ENCODE measurements at regions not wholly inside any gene's neighbourhood (a gene's known extent, or its start where the extent isn't known, plus 50 kb on each side); places are given as distances from the start of the nearest gene placed in this dataset.

DNA sequence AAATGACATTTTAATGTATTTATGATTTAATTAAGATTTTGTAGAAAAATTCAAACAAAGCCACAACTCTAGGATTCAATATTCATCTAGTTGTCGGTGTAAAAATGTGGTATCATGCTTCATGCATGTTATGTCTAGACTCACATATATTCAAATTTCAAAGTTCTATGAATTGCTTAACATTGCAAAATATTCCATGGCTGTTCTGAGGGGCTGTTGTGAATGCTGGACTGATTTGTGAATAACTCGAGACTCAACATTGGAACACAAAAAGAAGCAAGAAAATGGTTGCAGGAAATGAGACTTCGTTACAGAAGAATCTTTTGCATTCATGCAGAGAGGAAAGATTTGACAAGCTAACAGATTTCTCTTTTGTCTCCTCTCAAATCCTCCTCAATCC, 705.9 kb downstream of the DHX35 start:
- FAIRE-seq: no peak
- intact Hi-C loops (cut with DNase I): no loop called here

DNA sequence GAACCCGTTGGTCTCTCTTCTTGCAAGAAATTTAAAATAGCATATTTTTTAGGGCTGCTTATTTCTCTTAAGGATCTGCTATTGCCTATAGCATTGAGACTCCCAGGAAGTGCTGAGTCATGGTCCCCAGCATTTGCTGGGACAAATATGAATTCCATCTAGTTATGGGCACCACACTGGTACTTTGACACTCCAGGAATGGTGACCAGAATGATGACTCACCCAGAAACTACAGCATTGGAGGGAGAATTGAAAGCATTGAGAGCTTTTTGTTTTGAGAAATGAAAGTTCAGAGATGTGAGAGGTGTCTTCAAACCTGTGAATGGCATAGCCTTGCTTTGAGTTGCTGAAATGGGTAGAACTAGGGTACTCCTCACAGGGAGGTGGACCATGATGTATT, 699.7 kb downstream of the DHX35 start:
- TF ChIP-seq, protein P1, sequence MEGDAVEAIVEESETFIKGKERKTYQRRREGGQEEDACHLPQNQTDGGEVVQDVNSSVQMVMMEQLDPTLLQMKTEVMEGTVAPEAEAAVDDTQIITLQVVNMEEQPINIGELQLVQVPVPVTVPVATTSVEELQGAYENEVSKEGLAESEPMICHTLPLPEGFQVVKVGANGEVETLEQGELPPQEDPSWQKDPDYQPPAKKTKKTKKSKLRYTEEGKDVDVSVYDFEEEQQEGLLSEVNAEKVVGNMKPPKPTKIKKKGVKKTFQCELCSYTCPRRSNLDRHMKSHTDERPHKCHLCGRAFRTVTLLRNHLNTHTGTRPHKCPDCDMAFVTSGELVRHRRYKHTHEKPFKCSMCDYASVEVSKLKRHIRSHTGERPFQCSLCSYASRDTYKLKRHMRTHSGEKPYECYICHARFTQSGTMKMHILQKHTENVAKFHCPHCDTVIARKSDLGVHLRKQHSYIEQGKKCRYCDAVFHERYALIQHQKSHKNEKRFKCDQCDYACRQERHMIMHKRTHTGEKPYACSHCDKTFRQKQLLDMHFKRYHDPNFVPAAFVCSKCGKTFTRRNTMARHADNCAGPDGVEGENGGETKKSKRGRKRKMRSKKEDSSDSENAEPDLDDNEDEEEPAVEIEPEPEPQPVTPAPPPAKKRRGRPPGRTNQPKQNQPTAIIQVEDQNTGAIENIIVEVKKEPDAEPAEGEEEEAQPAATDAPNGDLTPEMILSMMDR (IDR thresholded peaks at IDR 0.05; ENCODE audit: borderline replicate concordance, extremely low read depth, insufficient read depth): no peak
- no peak for FAIRE-seq
- H3K9ac ChIP-seq (ENCODE audit: low read length in 3 of 3): no peak overlapping the region

More for the DNA sequence above, 705.9 kb downstream of the DHX35 start:
- H3K27ac ChIP-seq (ENCODE audit: low read depth in 2 of 2, low read length in 2 of 2): no peak overlapping the region
- H3K4me1 ChIP-seq (ENCODE audit: control insufficient read depth in 2 of 3, insufficient read depth in 2 of 3, low read depth in 1 of 3, low read length in 3 of 3): no peaks in the 10 kb centered on the region
- H3K27me3 ChIP-seq (ENCODE audit: control insufficient read depth, insufficient read depth, low read length): no peaks in the 10 kb centered on the region
- H3K9ac ChIP-seq (ENCODE audit: low read length in 3 of 3): no peak overlapping the region
- H3K36me3 ChIP-seq (ENCODE audit: control insufficient read depth in 2 of 3, insufficient read depth in 3 of 3, low read length in 3 of 3): no peaks in the 10 kb centered on the region
- no peaks in the 10 kb centered on the region for H3K9me3 ChIP-seq (ENCODE audit: control insufficient read depth in 2 of 3, insufficient read depth in 1 of 3, low read length in 3 of 3)
- H3K4me3 ChIP-seq (ENCODE audit: low read length in 3 of 3): no peak overlapping the region
- DNase-seq: no peak
- TF ChIP-seq, protein P1 (IDR thresholded peaks at IDR 0.05; ENCODE audit: borderline replicate concordance, extremely low read depth, insufficient read depth): no peak

DNA sequence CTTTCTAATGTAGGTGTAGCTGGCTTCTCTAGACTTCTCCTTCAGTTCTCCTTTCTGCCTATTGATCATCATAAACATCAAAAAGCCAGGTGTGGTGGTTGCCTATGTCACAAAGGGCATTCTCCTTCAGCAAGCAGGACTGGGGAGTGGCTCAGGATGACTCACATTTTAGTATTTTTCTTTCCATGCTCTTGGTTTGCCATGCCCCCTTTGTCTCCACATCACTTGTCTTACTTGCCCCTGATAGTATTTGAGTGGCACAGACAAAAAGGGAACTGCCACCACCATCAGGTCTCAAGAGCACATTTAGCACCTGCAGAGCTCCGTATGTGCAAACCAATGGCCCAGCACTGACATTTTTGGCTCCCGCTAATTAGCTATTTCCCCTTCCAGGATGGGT, 698.8 kb downstream of the DHX35 start:
- Histone ChIP-seq H3K4me3 (ENCODE audit: low read length in 3 of 3) (no peak overlapping the region), H3K4me1 (ENCODE audit: control insufficient read depth in 2 of 3, insufficient read depth in 2 of 3, low read depth in 1 of 3, low read length in 3 of 3) (no peaks in the 10 kb centered on the region), H3K9ac (ENCODE audit: low read length in 3 of 3) (no peak overlapping the region), H3K9me3 (ENCODE audit: control insufficient read depth in 2 of 3, insufficient read depth in 1 of 3, low read length in 3 of 3) (no peaks in the 10 kb centered on the region), H3K27ac (ENCODE audit: low read depth in 2 of 2, low read length in 2 of 2) (no peak overlapping the region), H3K36me3 (ENCODE audit: control insufficient read depth in 2 of 3, insufficient read depth in 3 of 3, low read length in 3 of 3) (no peaks in the 10 kb centered on the region), H3K27me3 (ENCODE audit: control insufficient read depth, insufficient read depth, low read length) (no peaks in the 10 kb centered on the region)
- no peak for DNase-seq
- intact Hi-C loops (cut with DNase I): no loop called here
- TF ChIP-seq, protein P1 (IDR thresholded peaks at IDR 0.05; ENCODE audit: borderline replicate concordance, extremely low read depth, insufficient read depth): no peak
- no peak for FAIRE-seq

More for the DNA sequence above, 699.7 kb downstream of the DHX35 start:
- H3K27me3 ChIP-seq (ENCODE audit: control insufficient read depth, insufficient read depth, low read length): no peaks in the 10 kb centered on the region
- no peak overlapping the region for H3K4me3 ChIP-seq (ENCODE audit: low read length in 3 of 3)
- H3K27ac ChIP-seq (ENCODE audit: low read depth in 2 of 2, low read length in 2 of 2): no peak overlapping the region
- no peaks in the 10 kb centered on the region for H3K36me3 ChIP-seq (ENCODE audit: control insufficient read depth in 2 of 3, insufficient read depth in 3 of 3, low read length in 3 of 3)
- H3K4me1 ChIP-seq (ENCODE audit: control insufficient read depth in 2 of 3, insufficient read depth in 2 of 3, low read depth in 1 of 3, low read length in 3 of 3): no peaks in the 10 kb centered on the region
- no peaks in the 10 kb centered on the region for H3K9me3 ChIP-seq (ENCODE audit: control insufficient read depth in 2 of 3, insufficient read depth in 1 of 3, low read length in 3 of 3)
- intact Hi-C loops (cut with DNase I): no loop called here
- no peak for DNase-seq

DNA sequence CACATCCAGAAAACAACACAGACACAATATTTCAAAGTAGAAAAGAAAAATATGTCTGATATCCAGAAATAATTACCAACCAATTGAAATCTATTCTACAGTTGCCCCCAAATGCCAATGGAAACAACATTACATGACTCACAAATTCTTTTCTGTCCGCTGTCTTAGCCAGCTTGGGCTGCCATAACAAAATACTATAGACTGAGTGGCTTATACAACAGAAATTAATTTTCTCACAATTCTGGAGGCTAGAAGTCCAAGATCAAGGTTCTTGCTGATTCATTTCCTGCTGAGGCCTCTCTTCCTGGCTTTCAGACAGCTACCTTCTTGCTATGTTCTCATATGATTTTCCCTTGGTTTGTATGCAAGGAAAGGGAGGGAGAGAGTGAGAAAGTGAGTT, 698.1 kb downstream of the DHX35 start:
- no peak overlapping the region for H3K4me3 ChIP-seq (ENCODE audit: low read length in 3 of 3)
- H3K4me1 ChIP-seq (ENCODE audit: control insufficient read depth in 2 of 3, insufficient read depth in 2 of 3, low read depth in 1 of 3, low read length in 3 of 3): no peaks in the 10 kb centered on the region
- no peaks in the 10 kb centered on the region for H3K9me3 ChIP-seq (ENCODE audit: control insufficient read depth in 2 of 3, insufficient read depth in 1 of 3, low read length in 3 of 3)
- H3K27me3 ChIP-seq (ENCODE audit: control insufficient read depth, insufficient read depth, low read length): no peaks in the 10 kb centered on the region
- H3K27ac ChIP-seq (ENCODE audit: low read depth in 2 of 2, low read length in 2 of 2): no peak overlapping the region
- H3K36me3 ChIP-seq (ENCODE audit: control insufficient read depth in 2 of 3, insufficient read depth in 3 of 3, low read length in 3 of 3): no peaks in the 10 kb centered on the region
- intact Hi-C loops (cut with DNase I): no loop called here
- DNase-seq (no peak), FAIRE-seq (no peak)
- TF ChIP-seq, protein P1 (IDR thresholded peaks at IDR 0.05; ENCODE audit: borderline replicate concordance, extremely low read depth, insufficient read depth): no peak
- H3K9ac ChIP-seq (ENCODE audit: low read length in 3 of 3): no peak overlapping the region

All from kidney (tissue), 13 donors.